ENCODE measurements at regions not wholly inside any gene's neighbourhood (a gene's known extent, or its start where the extent isn't known, plus 50 kb on each side); places are given as distances from the start of the nearest gene placed in this dataset.

DNA sequence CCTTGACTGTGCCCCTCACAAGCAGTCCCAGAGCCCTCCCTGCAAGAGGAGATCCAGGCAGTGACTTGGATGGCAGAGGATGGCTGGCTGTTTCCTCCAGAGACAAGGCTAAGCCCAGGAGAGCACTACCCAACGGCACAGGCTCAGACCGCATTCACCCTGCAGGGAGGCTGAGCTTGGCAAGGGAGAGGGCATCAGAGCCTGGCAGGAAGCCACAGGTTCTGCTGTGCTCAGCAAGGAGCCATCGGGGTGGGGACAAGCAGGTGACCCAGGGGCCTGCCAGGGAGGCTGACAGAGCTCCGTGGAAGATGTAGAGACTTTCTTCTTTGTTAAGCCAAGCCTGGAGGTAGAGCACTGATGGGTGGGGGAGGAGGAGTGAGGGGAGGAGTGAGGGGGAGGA, 159.2 kb upstream of the CST7 start:
- H3K27ac Mint-ChIP-seq, result no peak overlapping the region
- no peak for DNase-seq (ENCODE audit: low spot score, unreplicated experiment)
- no peaks in the 10 kb centered on the region for H3K9me3 Mint-ChIP-seq (ENCODE audit: low read depth)
- H3K36me3 Mint-ChIP-seq (ENCODE audit: insufficient read depth), result no peaks in the 10 kb centered on the region
- H3K27me3 Mint-ChIP-seq, result peaks cover 13% of the 10 kb centered on the region
- no peak overlapping the region for H3K4me3 Mint-ChIP-seq (ENCODE audit: low read depth)
- TF ChIP-seq, protein P1, sequence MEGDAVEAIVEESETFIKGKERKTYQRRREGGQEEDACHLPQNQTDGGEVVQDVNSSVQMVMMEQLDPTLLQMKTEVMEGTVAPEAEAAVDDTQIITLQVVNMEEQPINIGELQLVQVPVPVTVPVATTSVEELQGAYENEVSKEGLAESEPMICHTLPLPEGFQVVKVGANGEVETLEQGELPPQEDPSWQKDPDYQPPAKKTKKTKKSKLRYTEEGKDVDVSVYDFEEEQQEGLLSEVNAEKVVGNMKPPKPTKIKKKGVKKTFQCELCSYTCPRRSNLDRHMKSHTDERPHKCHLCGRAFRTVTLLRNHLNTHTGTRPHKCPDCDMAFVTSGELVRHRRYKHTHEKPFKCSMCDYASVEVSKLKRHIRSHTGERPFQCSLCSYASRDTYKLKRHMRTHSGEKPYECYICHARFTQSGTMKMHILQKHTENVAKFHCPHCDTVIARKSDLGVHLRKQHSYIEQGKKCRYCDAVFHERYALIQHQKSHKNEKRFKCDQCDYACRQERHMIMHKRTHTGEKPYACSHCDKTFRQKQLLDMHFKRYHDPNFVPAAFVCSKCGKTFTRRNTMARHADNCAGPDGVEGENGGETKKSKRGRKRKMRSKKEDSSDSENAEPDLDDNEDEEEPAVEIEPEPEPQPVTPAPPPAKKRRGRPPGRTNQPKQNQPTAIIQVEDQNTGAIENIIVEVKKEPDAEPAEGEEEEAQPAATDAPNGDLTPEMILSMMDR (IDR thresholded peaks at IDR 0.05; ENCODE audit: unreplicated experiment), result no peak
- H3K4me1 Mint-ChIP-seq (ENCODE audit: low read depth), result no peaks in the 10 kb centered on the region

GRCh38 chr20:24790746-24791283, 158.3 kb upstream of the CST7 start:
- Mint-ChIP-seq H3K27ac (no peak overlapping the region), H3K4me1 (ENCODE audit: low read depth) (no peaks in the 10 kb centered on the region), H3K27me3 (peaks cover 15% of the 10 kb centered on the region), H3K4me3 (ENCODE audit: low read depth) (no peak overlapping the region), H3K9me3 (ENCODE audit: low read depth) (no peaks in the 10 kb centered on the region), H3K36me3 (ENCODE audit: insufficient read depth) (no peaks in the 10 kb centered on the region)
- DNase-seq (ENCODE audit: low spot score, unreplicated experiment), result no peak
- TF ChIP-seq, protein P1 (IDR thresholded peaks at IDR 0.05; ENCODE audit: unreplicated experiment), result no peak

DNA sequence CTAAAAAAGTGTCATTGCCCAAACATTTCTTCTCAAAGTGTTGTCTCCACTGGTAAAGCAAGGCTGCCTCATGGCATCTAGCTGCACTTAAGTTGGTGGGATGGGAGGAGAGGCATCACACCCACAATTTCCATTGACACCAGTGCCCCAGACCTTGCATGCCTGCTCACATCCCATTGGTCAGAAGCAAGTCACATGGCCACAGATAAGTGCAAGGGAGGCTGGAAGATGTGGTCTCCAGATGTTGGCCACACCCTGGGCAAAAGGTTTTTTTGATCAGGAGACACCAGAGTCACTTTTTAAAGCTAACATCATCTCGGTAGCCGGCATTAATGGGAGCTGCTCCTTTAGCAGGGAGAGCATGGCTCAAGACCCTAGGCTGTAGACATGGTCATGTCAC, 157.1 kb upstream of the CST7 start:
- DNase-seq (ENCODE audit: low spot score, unreplicated experiment), result no peak
- Mint-ChIP-seq H3K27me3 (peaks cover 19% of the 10 kb centered on the region), H3K4me3 (ENCODE audit: low read depth) (no peak overlapping the region), H3K9me3 (ENCODE audit: low read depth) (no peaks in the 10 kb centered on the region), H3K4me1 (ENCODE audit: low read depth) (no peaks in the 10 kb centered on the region), H3K36me3 (ENCODE audit: insufficient read depth) (no peaks in the 10 kb centered on the region), H3K27ac (no peak overlapping the region)
- TF ChIP-seq, protein P1 (IDR thresholded peaks at IDR 0.05; ENCODE audit: unreplicated experiment), result no peak

GRCh38 chr20:24792641-24793495, 156.2 kb upstream of the CST7 start:
- peaks cover 19% of the 10 kb centered on the region for H3K27me3 Mint-ChIP-seq
- H3K9me3 Mint-ChIP-seq (ENCODE audit: low read depth), result no peaks in the 10 kb centered on the region
- no peak overlapping the region for H3K4me3 Mint-ChIP-seq (ENCODE audit: low read depth)
- H3K36me3 Mint-ChIP-seq (ENCODE audit: insufficient read depth), result no peaks in the 10 kb centered on the region
- no peak for DNase-seq (ENCODE audit: low spot score, unreplicated experiment)
- TF ChIP-seq, protein P1 (IDR thresholded peaks at IDR 0.05; ENCODE audit: unreplicated experiment), result no peak
- H3K27ac Mint-ChIP-seq, result no peak overlapping the region
- no peaks in the 10 kb centered on the region for H3K4me1 Mint-ChIP-seq (ENCODE audit: low read depth)

GRCh38 chr20:24795436-24795835, 153.6 kb upstream of the CST7 start:
- Mint-ChIP-seq H3K4me1 (ENCODE audit: low read depth) (no peaks in the 10 kb centered on the region), H3K27me3 (peaks cover 19% of the 10 kb centered on the region), H3K9me3 (ENCODE audit: low read depth) (no peaks in the 10 kb centered on the region), H3K27ac (no peak overlapping the region), H3K36me3 (ENCODE audit: insufficient read depth) (no peaks in the 10 kb centered on the region), H3K4me3 (ENCODE audit: low read depth) (no peak overlapping the region)
- DNase-seq (ENCODE audit: low spot score, unreplicated experiment), result no peak
- TF ChIP-seq, protein P1 (IDR thresholded peaks at IDR 0.05; ENCODE audit: unreplicated experiment), result no peak
